NCI-H526 treated with DMSO at 0.1 percent for 48 hours (cell line): ENCODE measurements at regions not wholly inside any gene's neighbourhood (a gene's known extent, or its start where the extent isn't known, plus 50 kb on each side); places are given as distances from the start of the nearest gene placed in this dataset.

Experiments used
- DNase-seq: peaks from one replicate; lab custom pipeline; 2025; lab: John Stamatoyannopoulos, UW

DNA sequence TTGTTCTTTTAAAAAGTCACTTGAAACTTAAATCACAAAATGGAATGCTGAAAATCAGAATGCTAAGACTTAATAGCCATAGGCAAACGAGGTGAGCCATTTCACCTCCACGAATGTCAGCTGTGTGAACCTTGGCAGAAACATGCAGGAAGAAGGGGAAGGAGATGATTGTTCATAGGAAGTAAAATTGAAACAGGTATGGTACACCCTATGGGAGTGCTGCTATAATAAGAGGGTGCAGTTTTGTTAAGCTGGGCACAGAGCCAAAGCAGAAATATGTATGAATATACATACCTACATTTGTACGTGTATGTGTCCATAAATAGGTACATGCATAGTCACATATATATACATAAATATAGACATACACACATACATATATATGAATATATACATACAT is 51.0 kb upstream of the SPINK5 start:
- no peak for DNase-seq

DNA sequence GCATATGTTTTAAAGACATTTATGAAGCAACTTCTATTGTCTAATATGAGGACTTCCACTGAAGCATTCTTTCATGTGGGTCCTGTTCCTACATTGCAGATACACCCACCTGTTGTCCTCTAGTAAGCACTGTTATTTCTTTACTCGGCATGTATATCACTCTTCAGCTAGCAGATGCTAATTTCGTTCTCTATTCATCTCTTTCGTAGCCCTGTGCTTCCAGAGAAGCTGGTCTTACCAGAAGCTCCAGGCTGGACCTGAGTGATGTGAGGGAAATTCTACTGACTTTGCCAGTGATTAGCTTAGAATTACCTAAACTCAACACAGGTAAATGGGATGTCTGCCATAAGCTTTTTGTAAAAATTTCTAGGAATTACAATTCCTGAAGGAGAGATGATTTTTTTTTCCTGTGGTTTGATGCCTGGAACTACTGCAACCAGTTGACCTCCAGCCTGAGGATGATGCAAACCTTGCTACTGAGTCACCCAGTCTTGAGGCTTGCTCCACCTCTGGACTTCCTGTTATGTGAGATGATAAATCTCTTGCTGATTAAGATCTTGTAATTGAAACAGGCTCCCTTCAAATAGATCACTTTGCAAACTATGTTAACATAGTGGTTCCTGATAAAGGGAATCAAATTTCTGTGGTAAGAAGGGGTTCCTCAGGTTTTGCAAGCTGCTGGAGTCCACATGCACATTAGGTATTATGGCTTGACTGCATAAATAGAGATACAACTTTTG is 52.2 kb upstream of the SPINK5 start:
- no peak for DNase-seq

DNA sequence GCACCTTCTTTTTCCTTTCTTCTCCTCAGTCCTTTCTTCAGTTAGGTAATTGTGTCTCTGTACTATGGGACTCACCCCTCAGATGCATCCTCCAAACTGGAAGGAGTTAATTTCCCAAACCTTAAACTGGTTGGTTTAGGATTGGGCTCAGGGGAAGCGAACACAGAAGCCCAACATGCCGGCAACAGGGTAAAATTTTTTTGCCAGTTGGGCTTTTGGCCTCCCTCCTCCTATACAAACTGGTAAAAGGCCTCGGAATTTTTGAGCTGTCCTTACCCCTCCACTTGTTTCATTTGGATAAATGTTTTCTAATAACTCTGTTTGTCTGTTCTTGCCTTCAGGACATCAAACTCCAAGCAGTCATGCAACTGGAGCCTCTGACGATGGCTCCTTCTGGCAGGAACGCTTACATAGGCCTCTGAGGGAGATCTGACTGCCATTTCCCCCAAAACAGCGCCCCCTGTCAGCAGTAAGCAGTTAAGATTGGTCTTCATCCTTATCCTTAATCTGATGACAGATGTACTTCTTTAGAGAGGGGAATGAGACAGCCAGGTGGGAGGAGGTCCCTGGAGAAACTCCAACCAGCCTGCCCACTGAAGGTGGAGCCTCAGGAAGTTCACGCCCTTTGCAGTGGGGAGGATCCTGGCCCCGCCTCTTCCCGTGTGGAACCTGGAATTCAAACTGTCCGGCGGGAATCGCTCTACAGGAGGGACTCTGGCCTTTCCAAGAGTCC is 57.8 kb upstream of the SPINK5 start:
- peak; percentile 15 for DNase-seq

DNA sequence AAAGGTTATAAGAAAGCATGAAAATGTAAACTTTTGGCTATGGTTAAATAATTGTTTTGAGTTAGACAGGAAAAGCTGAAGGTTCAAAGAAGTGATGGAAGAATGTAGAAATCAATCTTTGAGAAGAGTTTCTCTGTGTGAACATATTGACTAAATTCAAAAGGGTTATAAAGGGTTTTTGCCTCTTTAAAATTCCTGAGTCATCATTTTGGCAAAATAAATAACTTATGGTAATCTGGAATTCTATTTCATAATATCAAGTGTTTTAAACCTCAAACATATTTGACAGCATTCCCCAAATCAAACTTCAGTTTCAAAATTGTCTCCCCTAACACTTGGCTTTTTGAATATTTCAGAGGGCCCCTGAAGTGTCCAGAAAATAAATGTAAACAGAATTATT is 60.6 kb upstream of the SPINK5 start:
- DNase-seq, result no peak

DNA sequence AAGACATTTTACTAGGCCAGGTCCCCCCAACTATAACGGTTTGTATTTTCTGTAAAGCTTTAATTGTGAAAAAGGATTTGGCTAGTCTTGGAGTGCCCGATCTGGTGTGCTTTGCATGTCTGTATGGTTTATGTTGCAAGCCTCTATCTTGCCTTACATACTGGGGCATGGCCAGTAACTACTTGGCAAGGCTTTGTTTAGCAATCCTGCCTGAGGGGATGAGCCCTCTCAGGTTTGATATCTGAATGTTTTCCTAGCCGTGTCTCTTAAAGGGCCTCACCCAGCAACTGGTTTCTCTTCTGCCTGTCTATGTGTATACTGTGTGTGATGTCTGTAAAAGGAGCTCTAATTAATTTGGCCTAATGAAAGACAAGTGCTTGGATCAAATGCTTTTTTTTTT is 61.3 kb upstream of the SPINK5 start:
- no peak for DNase-seq

DNA sequence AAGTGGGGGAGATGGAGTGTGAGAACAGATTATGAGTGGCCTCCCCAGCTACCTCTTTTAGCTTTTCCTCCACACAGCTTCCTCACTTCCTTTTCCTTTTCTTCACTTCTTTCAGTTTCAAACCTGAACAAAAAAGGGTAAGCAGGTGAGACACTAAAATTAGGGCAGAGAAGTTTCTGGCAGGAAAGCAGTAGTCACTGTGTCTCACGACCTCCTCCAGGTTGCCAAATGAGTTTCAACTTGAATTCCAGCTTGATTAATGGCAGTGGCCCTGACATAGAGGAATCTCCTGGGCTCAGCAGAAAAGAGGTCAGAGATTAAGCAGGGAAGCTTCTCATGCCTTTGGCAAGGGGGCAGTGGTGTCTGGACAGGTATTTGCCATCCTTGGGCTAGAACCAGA is 63.7 kb upstream of the SPINK5 start:
- DNase-seq, result no peak

DNA sequence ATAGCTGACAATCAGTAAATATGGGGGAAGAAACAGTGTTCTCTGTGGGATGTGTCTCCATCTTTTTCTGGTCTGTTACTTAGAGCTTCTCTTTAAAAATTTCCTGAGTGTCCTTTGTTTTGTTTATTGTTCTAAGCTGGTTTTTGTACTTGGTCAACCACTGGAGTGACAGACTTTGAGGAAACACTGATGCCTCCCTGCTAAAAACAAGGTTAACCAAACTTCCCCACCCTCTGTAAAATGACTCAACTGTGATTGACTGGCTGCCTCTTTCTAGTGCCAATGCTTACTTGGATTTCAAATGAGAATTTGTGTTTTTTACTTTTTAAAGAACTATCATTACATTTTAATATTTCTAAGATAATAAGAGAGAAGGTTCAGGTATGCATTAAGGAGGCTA is 65.1 kb upstream of the SPINK5 start:
- DNase-seq, result no peak

DNA sequence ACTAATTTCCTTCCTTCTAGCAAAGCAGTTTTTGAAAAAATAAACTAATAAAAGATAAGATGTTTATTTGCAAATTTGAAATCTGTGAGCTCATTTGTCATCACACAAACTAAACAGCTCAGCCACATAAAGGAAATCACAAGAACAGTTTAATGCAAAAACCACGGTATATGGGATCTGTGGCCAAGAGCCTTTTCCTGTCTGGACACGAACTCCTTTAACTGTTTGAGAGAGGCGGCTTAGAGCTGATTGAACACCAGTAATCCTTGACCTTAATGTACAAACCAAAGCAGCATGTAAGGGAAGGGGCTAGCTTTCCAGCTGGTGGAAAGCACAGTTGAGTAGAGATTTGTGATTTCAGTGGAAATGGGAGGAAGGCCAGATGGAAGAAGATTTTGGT is 66.3 kb upstream of the SPINK5 start:
- DNase-seq, result no peak

DNA sequence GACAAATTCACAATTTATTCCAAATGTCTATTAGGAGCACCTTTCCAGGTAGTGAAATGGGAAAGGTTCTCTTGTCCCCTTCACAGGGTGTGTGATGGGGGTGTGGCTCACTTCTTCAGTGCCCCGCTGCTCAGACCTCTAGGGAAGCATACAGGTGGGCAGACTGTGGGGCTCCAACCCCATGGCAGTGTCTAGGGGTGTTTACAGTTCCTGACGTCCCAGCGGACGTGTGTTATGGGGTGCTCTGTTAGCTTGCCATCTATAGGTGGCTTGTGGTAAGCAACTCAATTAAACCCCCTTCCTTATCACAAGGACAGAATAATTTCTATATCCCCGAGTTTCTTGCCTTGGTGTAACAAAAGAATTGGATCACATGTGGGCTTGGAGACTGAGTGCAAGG is 67.4 kb upstream of the SPINK5 start:
- no peak for DNase-seq

DNA sequence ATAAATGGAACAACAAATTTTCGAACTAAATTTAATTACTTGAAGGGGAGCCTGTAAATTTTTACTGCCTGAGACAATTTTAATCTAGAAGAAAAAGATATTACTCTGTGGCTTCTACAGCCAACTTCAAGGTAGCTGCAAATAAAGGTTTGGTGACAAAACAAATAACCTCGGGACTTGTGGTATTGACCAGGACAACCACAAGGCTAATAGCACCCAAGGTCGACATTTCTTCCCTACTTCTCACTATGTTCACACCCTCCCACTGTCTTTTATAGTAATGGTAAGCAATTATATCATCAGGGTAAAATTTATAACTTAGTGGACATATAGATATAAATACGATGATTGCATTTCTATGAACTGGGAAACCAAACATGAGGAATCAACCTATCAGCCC is 67.9 kb upstream of the SPINK5 start:
- DNase-seq, result no peak

DNA sequence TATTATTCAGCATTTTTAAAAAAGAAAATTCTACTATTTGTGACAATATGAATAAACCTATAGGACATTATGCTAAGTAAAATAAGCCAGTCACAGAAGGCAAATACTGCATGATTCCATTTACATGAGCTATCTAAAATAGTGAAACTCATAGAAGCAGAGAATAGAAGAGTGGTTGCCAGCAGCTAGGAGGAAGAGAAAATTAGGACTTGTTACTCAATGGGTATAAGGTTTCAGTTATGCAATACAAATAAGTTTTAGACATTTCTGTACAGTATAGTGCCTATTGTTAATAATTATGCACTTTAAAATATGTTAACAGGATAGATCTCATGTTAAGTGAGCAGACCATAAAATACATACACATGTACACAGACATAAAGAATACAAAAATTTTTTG is 73.8 kb upstream of the SPINK5 start:
- DNase-seq, result no peak

DNA sequence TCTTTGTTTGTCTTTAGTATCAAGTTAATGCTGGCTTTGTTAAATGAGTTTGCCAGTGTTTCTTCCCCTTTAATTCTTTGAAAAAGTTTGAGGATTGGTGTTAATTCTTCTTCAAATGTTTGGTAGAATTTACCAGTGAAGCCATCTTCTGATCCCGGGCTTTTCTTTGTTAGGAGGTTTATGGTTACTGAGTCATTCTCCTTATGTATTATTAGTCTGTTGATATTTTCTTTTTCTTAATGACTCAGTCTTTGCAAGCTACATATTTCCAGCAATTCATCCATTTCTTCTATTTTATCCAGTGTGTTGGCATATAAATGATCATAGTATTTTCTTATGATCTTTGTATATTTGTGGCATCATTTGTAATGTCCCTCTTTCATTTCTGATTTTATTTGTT is 74.5 kb upstream of the SPINK5 start:
- DNase-seq, result no peak

DNA sequence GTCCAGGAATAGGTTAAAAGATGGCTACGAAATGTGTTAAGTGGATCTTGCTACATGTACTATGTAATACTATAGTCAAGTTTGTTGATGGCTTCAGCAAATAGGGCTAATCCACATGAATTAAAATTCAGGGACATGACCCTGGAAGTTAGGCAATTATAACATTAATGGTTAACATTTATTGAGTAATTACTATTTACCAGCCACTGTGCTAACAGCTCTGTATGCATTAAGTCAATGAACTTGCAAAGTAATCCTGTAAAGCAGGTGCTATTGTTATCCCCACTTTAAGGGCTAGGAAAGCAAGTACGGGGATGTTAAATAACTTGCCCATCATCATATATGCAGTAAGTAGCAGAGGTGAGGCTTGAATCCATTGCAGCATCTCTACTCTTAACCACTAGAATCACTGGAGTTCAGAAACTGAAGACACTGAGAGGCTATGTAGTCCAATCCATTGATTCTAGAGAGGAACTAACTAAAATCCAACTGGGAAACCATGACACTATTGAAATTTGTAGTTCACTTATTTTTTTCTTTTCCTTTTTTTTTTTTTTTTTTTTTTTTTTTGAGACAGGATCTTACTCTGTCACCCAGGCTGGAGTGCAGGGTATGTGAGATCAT is 77.5 kb upstream of the SPINK5 start:
- DNase-seq, result no peak

DNA sequence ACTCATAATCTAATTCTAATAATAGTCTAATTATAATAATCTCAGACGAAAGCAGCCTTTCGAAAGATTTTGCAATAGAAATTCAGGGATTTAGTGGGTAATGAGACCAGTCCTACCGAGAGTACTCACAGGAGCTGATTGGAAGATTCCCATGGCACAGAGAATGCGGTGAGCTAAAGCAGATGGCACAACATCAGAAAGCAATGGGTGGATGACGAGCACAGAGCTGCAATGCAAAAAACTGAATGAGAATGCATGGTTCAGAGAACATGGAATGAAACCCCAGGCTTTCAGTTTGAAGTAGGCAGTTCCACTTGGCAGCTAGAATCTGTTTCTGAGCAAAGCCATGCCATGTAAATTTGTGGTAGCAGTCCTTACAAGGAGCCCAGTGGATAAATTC is 78.2 kb upstream of the SPINK5 start:
- DNase-seq, result no peak

DNA sequence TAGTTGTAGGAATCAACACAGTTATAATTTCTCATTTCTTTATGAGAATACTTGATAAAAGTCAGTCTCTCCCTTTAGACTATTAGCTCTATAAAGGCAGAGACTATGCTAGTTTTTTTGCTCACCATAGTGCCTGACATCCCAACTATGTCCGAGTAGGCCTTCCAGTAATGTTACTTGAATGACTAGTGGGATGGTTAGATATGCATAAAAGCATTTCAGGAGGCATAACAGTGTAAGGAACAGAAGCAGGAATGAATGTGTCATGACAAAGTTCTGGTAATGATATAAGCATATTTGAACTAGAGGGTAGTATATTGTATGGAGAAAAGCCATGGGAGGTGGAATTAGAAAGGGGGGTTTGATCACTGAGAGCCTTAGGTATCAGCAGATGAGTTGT is 77.4 kb upstream of the C5orf46 start:
- no peak for DNase-seq

DNA sequence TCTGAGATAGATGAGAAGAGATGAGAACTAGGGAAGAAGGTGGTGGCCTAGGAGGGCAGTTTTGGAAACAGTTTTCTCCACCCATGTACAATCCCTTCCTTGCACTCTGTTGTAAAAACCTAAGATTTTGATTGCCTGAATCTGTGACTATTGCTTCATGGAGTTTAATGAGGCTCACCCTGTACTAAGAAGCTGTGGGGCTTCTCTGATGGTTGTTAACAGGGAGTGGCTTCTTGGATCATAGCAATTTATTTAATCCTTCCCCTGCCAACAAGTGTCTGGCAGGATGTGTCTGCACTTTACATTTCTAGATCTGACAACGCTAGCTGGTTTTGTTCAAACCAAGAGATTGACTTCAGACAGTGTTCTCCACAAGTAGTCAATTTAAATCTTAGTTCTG is 74.7 kb upstream of the C5orf46 start:
- DNase-seq, result no peak

DNA sequence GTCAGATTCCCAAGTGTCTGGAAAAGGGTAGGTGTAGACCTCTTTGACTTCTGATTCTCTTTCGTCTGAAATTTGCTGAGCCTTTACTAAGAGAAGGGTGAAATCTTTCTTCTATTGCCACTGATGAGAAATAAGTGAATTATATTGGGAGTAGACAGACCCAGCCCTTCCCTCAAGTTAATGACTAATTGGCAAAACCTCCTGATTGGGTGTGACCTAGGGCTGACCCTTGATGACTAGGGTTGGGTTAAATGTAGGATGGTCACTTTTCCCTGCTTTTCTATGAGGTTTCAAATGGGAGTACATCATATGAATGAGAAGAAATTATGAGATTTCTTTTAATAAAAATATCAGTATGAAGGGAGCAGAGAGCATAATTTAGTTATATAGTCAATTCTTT is 73.4 kb upstream of the C5orf46 start:
- DNase-seq, result no peak

DNA sequence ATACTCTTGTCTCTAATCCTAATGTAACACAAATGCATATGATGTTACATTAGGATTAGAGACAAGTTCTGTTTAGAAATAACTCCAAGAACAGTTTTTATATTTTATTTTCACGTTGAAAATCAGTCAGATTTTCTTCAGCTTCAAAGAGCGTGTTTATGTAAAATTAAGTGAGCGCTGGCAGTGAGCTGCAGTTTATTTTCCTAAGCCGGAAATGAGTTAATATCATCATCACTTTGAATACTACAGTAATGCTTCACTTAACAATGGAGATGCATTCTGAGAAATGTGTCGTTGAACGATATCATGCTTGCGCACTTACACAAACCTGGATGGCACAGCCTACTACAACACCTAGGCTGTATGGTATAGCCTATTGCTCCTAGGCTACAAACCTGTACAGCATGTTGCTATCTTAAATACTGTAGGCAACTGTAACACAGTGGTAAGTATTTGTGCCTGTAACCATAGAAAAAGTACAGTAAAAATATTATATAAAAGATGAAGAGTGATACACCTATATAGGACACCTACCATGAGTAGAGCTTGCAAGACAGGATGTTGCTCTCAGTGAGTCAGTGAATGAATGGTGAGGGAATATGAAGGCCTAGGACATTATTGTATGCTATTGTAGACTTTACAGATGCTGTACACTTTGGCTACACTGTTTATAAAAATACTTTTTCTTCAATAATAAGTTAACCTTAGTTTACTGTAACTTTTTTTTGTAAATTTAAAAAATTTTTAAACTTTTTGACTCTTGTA is 65.9 kb upstream of the C5orf46 start:
- peak; percentile 20 for DNase-seq

DNA sequence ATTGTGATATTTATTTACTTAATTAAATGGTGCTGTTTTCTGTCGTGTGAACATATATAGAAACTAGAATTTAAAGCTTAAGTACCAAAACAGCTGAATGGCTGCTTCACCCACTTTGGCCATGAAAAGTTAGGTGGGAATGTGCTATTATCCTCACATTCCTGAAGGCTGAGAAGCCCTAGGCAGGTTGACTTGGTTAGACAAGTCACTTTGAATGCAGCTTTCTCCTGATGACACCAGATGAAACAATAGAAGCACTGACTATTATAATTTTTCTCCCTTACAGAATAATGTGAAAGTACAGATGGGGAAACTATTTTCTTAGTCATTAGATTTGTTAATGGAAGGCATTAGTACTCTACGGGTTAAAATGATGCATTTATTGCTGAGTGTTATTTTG is 65.1 kb upstream of the C5orf46 start:
- no peak for DNase-seq

DNA sequence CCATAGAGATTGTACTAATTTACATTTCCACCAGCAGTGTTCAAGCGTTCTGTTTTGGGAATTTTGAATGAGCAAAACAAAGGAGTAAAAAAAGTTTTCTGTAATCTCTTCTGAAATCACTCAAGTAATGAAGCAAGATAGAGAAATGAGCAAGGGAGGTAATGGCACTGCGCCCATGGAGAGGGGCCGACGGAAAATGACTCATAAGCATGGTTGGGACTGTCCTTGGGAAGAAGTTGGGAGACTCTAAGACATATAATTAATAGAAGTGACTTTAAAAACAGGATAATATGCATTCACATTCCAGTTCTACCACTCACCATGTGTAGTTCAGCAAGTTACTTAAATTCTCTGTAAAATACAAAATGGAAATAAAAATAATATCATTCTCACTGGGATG is 62.5 kb upstream of the C5orf46 start:
- DNase-seq, result no peak

DNA sequence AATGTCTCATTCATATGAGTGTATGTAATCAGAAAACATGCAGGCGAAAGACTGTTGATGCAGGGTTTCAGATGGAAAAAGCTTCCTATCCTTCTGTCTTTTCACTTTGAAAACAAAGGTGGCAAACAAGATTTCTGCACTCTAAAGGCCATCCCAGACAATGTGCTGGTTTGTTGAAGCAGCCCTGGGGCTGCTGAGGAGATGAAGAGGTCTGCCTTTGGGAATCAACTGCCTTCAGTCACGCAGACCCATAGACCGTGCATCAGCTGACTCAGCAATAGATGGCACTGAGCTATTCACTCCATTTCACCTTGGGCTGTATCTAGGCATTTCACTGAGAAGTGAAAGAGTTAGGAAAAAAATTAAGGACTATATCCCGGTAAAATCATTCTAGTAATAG is 60.5 kb upstream of the C5orf46 start:
- no peak for DNase-seq

DNA sequence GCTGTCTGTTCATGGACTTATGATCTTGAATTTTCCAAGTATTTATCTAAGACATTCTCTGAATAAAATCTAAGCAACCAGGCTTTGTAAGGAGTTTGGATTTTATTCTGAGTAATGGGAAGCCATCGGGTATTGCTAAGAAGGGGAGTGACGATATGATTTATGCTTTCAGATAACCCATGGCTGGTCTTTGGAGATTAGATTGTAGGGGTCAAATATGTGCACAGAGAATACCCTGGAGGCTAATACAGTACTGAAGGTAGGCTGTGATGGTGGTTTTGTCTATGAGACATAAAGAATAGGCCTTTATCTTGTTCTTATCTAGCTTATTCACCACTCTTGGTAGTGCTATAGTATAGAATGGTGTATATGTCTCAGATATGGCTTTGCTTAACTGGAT is 60.0 kb upstream of the C5orf46 start:
- no peak for DNase-seq

DNA sequence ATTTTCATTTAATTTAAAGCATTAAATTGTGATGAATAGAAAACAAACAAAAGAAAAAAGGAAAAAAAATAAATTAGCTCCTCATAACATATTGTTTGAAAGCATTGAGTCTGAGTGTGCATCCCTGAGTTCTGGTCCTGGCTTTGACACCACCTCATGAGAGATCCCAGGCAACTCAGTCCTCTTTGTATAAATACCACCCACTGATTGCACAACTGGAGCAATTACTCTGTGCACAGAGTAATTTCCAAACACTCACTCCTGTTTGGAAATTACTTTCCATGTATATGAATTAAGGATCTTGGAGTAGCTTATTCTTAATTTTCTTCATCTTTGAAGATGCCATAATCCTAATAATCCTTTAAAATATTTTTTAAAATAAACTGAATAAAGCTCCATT is 59.4 kb upstream of the C5orf46 start:
- no peak for DNase-seq
